ENCODE measurements at regions not wholly inside any gene's neighbourhood (a gene's known extent, or its start where the extent isn't known, plus 50 kb on each side); places are given as distances from the start of the nearest gene placed in this dataset.

GRCh38 chr18:38329145-38329544, 763.5 kb upstream of the CELF4 start:
- no peak for TF ChIP-seq TAF1 (IDR thresholded peaks at IDR 0.05; ENCODE audit: borderline replicate concordance, insufficient read depth, low read length)
- no peak for TF ChIP-seq REST (IDR thresholded peaks at IDR 0.05; ENCODE audit: insufficient read depth in 1 of 2, low read depth in 2 of 2, low read length in 2 of 2)
- TF ChIP-seq POLR2AphosphoS5 (IDR thresholded peaks at IDR 0.05; ENCODE audit: low read depth, low read length) = no peak
- TF ChIP-seq FOXP2 (optimal IDR thresholded peaks at IDR 0.05; ENCODE audit: borderline replicate concordance, extremely low read depth, extremely low read length, insufficient read depth) = no peak
- TF ChIP-seq SIN3A (IDR thresholded peaks at IDR 0.05; ENCODE audit: borderline replicate concordance, insufficient read depth, low read length) = no peak

GRCh38 chr18:38322206-38322605, 756.6 kb upstream of the CELF4 start:
- no peak for TF ChIP-seq SIN3A (IDR thresholded peaks at IDR 0.05; ENCODE audit: borderline replicate concordance, insufficient read depth, low read length)
- no peak for TF ChIP-seq REST (IDR thresholded peaks at IDR 0.05; ENCODE audit: insufficient read depth in 1 of 2, low read depth in 2 of 2, low read length in 2 of 2)
- no peak for TF ChIP-seq FOXP2 (optimal IDR thresholded peaks at IDR 0.05; ENCODE audit: borderline replicate concordance, extremely low read depth, extremely low read length, insufficient read depth)

- TF ChIP-seq REST (IDR thresholded peaks at IDR 0.05; ENCODE audit: insufficient read depth in 1 of 2, low read depth in 2 of 2, low read length in 2 of 2) (no peak), TAF1 (IDR thresholded peaks at IDR 0.05; ENCODE audit: borderline replicate concordance, insufficient read depth, low read length) (no peak)
Observed at GRCh38 chr18:38321262-38321661, 755.7 kb upstream of the CELF4 start.

GRCh38 chr18:38318416-38318815, 752.8 kb upstream of the CELF4 start:
- TF ChIP-seq POLR2AphosphoS5 (IDR thresholded peaks at IDR 0.05; ENCODE audit: low read depth, low read length) = no peak

GRCh38 chr18:38313831-38314230, 748.2 kb upstream of the CELF4 start:
- TF ChIP-seq SIN3A (IDR thresholded peaks at IDR 0.05; ENCODE audit: borderline replicate concordance, insufficient read depth, low read length) = no peak
- no peak for TF ChIP-seq FOXP2 (optimal IDR thresholded peaks at IDR 0.05; ENCODE audit: borderline replicate concordance, extremely low read depth, extremely low read length, insufficient read depth)
- TF ChIP-seq POLR2AphosphoS5 (IDR thresholded peaks at IDR 0.05; ENCODE audit: low read depth, low read length) = no peak
- TF ChIP-seq TAF1 (IDR thresholded peaks at IDR 0.05; ENCODE audit: borderline replicate concordance, insufficient read depth, low read length) = no peak
- TF ChIP-seq REST (IDR thresholded peaks at IDR 0.05; ENCODE audit: insufficient read depth in 1 of 2, low read depth in 2 of 2, low read length in 2 of 2) = no peak

- no peak for TF ChIP-seq SIN3A (IDR thresholded peaks at IDR 0.05; ENCODE audit: borderline replicate concordance, insufficient read depth, low read length)
- no peak for TF ChIP-seq FOXP2 (optimal IDR thresholded peaks at IDR 0.05; ENCODE audit: borderline replicate concordance, extremely low read depth, extremely low read length, insufficient read depth)
- TF ChIP-seq TAF1 (IDR thresholded peaks at IDR 0.05; ENCODE audit: borderline replicate concordance, insufficient read depth, low read length) = no peak
- TF ChIP-seq POLR2AphosphoS5 (IDR thresholded peaks at IDR 0.05; ENCODE audit: low read depth, low read length) = no peak
- no peak for TF ChIP-seq REST (IDR thresholded peaks at IDR 0.05; ENCODE audit: insufficient read depth in 1 of 2, low read depth in 2 of 2, low read length in 2 of 2)
Observed at GRCh38 chr18:38312532-38312931, 746.9 kb upstream of the CELF4 start.

Data from PFSK-1 (cell line).